ENCODE measurements at regions not wholly inside any gene's neighbourhood (a gene's known extent, or its start where the extent isn't known, plus 50 kb on each side); places are given as distances from the start of the nearest gene placed in this dataset.

GRCh38 chr1:230000493-230001184 is 66.4 kb upstream of the GALNT2 start:
- no peak for DNase-seq (ENCODE audit: low spot score)

DNA sequence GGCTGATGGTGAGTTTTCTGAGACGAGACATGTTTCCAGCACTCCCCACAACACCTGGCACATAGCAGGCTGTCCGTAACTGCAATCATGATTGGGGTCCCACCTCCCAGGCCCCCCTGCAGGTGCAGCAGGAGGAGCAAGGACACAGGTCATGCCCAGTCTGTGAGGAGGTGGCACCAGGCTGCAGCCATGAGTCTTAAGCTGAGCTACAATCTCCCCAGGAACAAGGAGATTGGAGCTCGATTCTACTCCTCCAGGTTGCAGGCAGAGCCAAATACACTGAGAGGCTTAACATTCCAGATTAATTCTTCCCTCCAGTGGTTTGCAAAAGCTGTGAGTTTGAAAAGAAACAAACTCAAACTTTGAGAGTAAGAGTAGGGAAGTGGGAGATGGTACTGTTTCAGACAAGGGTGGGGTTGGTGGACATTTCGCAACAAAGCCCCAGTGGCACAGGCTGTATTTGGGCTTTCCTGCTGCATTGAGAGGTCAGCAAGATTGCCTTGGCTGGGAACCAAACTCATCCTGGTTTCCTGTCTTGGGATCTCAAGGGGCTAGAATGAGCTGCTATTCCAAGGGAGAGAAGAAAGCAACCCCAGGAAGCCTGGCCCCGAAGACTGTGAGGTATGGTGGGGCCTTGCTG is 64.8 kb upstream of the GALNT2 start:
- no peak for DNase-seq (ENCODE audit: low spot score)

- no peak for DNase-seq (ENCODE audit: low spot score)
Observed at GRCh38 chr1:230003409-230003808, 63.6 kb upstream of the GALNT2 start.

GRCh38 chr1:230005040-230005439 is 62.0 kb upstream of the GALNT2 start:
- no peak for DNase-seq (ENCODE audit: low spot score)

- DNase-seq (ENCODE audit: low spot score): no peak
Observed at GRCh38 chr1:230008721-230009120, 58.3 kb upstream of the GALNT2 start.

DNA sequence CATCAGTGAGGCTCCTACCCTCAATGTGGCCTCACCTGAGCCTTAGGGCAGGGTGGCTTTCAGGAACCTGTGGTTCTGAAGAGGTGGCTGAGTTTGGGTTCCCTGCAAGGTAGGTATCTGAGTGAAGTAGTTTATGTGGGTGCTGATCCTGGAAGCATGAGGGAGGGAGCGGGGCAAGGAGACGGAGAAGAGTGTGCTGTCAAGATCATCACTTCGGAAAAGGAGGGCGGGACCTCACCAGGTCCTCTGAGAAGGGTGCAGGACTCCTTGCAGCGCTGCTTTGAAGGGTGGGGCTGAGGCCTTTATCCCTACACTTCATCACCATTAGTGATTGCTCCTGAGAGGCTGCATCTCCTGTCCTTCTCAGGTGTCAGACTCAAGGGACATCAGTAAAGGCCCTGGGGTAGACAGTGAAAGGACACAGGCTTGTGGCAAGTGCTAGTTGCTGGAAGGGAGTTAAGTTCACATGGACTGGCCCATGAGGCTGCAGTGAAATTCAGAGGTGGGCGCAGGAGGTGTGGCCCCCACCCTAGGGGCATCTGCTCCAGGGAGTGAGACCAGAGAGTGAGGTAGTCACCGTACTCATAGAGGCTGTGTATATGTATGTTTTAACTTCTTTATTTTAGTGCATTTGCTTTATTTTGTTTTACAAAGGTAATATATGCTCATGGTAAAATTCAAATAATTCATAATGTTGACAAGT is 57.3 kb upstream of the GALNT2 start:
- DNase-seq (ENCODE audit: low spot score): no peak

DNA sequence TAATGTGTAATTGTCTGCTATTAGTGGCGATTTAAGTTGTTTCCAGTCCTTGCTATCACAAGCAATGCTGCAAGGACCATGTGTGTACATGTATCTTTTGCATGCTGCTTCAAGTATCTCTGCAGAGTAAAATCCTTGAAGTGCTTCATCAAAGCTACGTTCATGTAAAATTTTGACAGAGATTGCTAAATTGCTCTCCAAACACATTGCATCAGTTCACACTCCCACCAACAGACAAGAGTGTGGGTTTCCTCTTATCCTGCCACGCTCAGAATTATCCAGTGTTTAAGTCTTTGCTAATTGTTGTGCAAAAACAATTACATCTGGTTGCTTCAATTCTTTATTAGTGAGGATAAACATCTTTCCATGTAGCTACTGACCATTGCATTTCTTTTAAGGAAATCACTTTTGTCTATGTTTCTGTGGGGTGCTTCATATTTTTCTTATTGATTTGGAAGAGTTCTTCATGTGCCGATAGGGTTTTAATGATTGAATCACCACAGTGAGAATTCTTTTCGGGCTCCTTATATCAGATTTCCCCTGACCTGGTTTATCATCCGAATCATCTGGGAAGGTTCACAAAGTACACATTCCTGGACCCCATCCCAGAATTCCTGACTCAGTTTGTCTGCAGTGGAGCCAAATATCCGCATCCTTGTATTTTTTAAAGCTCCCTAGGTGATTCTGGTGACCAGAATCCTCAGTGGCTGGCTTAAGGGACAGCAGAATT is 56.3 kb upstream of the GALNT2 start:
- DNase-seq (ENCODE audit: low spot score): no peak

GRCh38 chr1:230011333-230012092 is 55.5 kb upstream of the GALNT2 start:
- DNase-seq (ENCODE audit: low spot score): no peak

DNA sequence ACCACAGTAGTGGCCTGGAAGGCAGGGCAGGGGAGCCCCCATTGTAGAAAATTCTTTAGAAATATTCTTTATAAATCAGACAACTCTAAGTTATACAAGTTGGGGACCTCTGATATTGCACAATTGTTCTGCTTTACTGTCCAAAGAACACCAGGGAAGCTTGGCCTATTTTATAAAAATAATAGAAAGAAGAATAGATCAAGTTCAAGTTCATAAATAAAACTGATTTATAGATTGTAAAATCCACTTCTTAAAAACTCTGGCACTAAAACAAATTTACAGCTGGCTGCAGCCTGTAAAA is 55.0 kb upstream of the GALNT2 start:
- no peak for DNase-seq (ENCODE audit: low spot score)

DNA sequence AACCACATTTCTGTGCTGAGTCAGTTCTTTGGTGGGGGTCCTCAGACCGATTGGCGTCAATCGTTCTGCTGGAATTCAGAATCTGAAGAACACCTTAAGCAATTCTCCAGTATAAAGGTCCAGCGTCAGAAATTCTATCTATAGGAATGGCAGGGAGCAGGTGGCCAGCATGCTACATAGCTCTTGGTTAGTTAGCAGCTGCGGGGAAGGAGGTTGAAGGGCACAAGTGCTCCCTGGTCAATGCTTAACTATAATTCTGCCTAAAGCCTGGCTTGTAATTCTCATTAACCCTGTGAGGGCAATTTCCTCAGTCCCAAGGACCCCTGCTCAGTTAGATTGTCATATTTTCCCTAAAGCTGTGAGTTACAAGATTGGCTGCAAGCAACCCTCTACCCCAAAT is 54.3 kb upstream of the GALNT2 start:
- no peak for DNase-seq (ENCODE audit: low spot score)

GRCh38 chr1:230016159-230016558 is 50.9 kb upstream of the GALNT2 start:
- no peak for DNase-seq (ENCODE audit: low spot score)
